HCT116 (cell line): ENCODE measurements at regions not wholly inside any gene's neighbourhood (a gene's known extent, or its start where the extent isn't known, plus 50 kb on each side); places are given as distances from the start of the nearest gene placed in this dataset.

ENCODE experiments used
- ATAC-seq: fragments of 200-7000 bp; cut with Tn5 transposase; 2 replicates; pipeline ENCODE4 v1.9.1; 2020; ENCODE audit warnings: mild to moderate bottlenecking, moderate library complexity
- BruUV-seq: library from RNA; stranded (reverse); fragments of 400-500 nt; replicated peaks from 2 replicates; lab custom pipeline; 2021; lab: Mats Ljungman, UMichigan
- CTCF ChIA-PET: fragments of 300-600 bp; sonication (Branson Sonifier 250); formaldehyde crosslinking; loops from one replicate; lab custom pipeline; 2021; ENCODE audit warnings: antibody characterized with exemption; lab: Charles Lee
- POLR2A ChIA-PET: fragments of 300-600, 350-600 bp; sonication (Branson Sonifier 250); formaldehyde crosslinking; loops from one replicate; lab custom pipeline; 2021; ENCODE audit warnings: antibody characterized with exemption; lab: Charles Lee
- RAD21 ChIA-PET, 2 experiments: fragments of 300-600 bp; sonication (Branson Sonifier 250); formaldehyde crosslinking; loops; one replicate each; lab custom pipeline; 2023; ENCODE audit warnings: low total read pairs in 2 of 2; ENCODE audit not compliant: uncharacterized antibody in 2 of 2, unreplicated experiment in 2 of 2, low non-redundant PET in 1 of 2; lab: Charles Lee
- DNase-seq: peaks from one replicate; pipeline ENCODE4 v3.0.0-alpha.2; 2010; ENCODE audit warnings: low read depth, low spot score
- H2AFZ ChIP-seq: fragments of 200-600 bp; shearing (Covaris generic), sonication (generic); 2 replicates; pipeline ENCODE4 v1.6.1; 2017; ENCODE audit warnings: low read depth, mixed run types, mixed read lengths, antibody characterized with exemption, low read length; ENCODE audit not compliant: poor library complexity, severe bottlenecking
- H3K27ac ChIP-seq: 2 replicates; pipeline ENCODE4 v1.5.1; 2012; ENCODE audit warnings: low read depth, low read length
- H3K27me3 ChIP-seq: fragments of 200-600 bp; sonication (generic); 2 replicates; pipeline ENCODE4 v1.6.1; 2016; ENCODE audit warnings: mixed run types, low read length, mixed read lengths; ENCODE audit not compliant: insufficient read depth
- H3K36me3 ChIP-seq, 2 experiments: fragments of 200-500 bp in 1 of 2; fragments of 200-600 bp in 1 of 2; sonication (Bioruptor generic) in 1 of 2; sonication (generic) in 1 of 2; 2 replicates each; pipeline versions ENCODE4 v1.5.1 to v1.6.1; 2014 to 2016; ENCODE audit warnings: low read length in 2 of 2, inconsistent platforms in 1 of 2, mixed read lengths in 1 of 2, mixed run types in 1 of 2; ENCODE audit not compliant: insufficient read depth in 2 of 2, control insufficient read depth in 1 of 2
- H3K4me1 ChIP-seq, 2 experiments: fragments of 200-600 bp in 1 of 2; sonication (generic) in 1 of 2; 2 replicates each; pipeline versions ENCODE4 v1.5.1 to v1.6.1; 2012 to 2017; ENCODE audit warnings: low read length in 2 of 2, inconsistent platforms in 1 of 2, mild to moderate bottlenecking in 1 of 2, mixed read lengths in 1 of 2, mixed run types in 1 of 2, moderate library complexity in 1 of 2; ENCODE audit not compliant: insufficient read depth in 2 of 2, control insufficient read depth in 1 of 2
- H3K4me2 ChIP-seq: fragments of 200-600 bp; sonication (generic); 2 replicates; pipeline ENCODE4 v1.6.1; 2017; ENCODE audit warnings: mixed run types, low read length, mixed read lengths
- H3K4me3 ChIP-seq, 2 experiments: fragments of 200-600 bp in 1 of 2; sonication (generic) in 1 of 2; replicated peaks in 1 of 2; 2 replicates each; pipeline ENCODE4 v1.5.1; 2011 to 2016; ENCODE audit warnings: low read length in 2 of 2, control low read depth in 1 of 2, low read depth in 1 of 2, mild to moderate bottlenecking in 1 of 2, mixed read lengths in 1 of 2, mixed run types in 1 of 2
- H3K79me2 ChIP-seq: fragments of 200-600 bp; sonication (generic); 2 replicates; pipeline ENCODE4 v1.6.1; 2017; ENCODE audit warnings: mild to moderate bottlenecking, mixed run types, low read length, moderate library complexity, mixed read lengths; ENCODE audit not compliant: insufficient read depth
- H3K9ac ChIP-seq: fragments of 200-600 bp; sonication (generic); 2 replicates; pipeline ENCODE4 v1.6.1; 2016; ENCODE audit warnings: low read length, mixed read lengths
- H3K9me2 ChIP-seq: fragments of 200-600 bp; sonication (generic), shearing (Covaris generic); 2 replicates; pipeline ENCODE4 v1.6.1; 2017; ENCODE audit warnings: mixed run types, mild to moderate bottlenecking, moderate library complexity; ENCODE audit not compliant: insufficient read depth
- H3K9me3 ChIP-seq, 2 experiments: fragments of 200-500 bp in 1 of 2; fragments of 200-600 bp in 1 of 2; sonication (Bioruptor generic) in 1 of 2; sonication (generic) in 1 of 2; 2 replicates each; pipeline ENCODE4 v1.6.1; 2014 to 2017; ENCODE audit warnings: low read length in 2 of 2, mixed read lengths in 2 of 2, inconsistent platforms in 1 of 2, low read depth in 1 of 2, mild to moderate bottlenecking in 1 of 2, mixed run types in 1 of 2, moderate library complexity in 1 of 2; ENCODE audit not compliant: control insufficient read depth in 1 of 2, insufficient read depth in 1 of 2
- H4K20me1 ChIP-seq: fragments of 200-600 bp; sonication (generic), shearing (Covaris generic); 2 replicates; pipeline ENCODE4 v1.6.1; 2017; ENCODE audit warnings: mixed run types, mild to moderate bottlenecking, moderate library complexity; ENCODE audit not compliant: insufficient read depth
- CBX3 ChIP-seq: IDR thresholded peaks from 2 replicates; pipeline ENCODE4 v1.6.1; 2012; ENCODE audit warnings: low read depth
- EGR1 ChIP-seq: IDR thresholded peaks from 2 replicates; pipeline ENCODE4 v1.6.1; 2012; ENCODE audit warnings: low read depth
- ELF1 ChIP-seq: IDR thresholded peaks from 2 replicates; pipeline ENCODE4 v1.6.1; 2012; ENCODE audit warnings: low read depth, borderline replicate concordance
- EZH2 ChIP-seq: fragments of 200-600 bp; sonication (generic); IDR thresholded peaks from 2 replicates; pipeline ENCODE4 v1.6.1; 2017; ENCODE audit warnings: antibody characterized with exemption, mixed run types
- EZH2phosphoT487 ChIP-seq: fragments of 200-600 bp; IDR thresholded peaks from 2 replicates; pipeline ENCODE4 v1.6.1; 2018; ENCODE audit warnings: antibody characterized with exemption, borderline replicate concordance
- MAX ChIP-seq: IDR thresholded peaks from 2 replicates; pipeline ENCODE4 v1.6.1; 2012
- SP1 ChIP-seq: IDR thresholded peaks from 2 replicates; pipeline ENCODE4 v1.6.1; 2012; ENCODE audit warnings: low read depth
- intact Hi-C: fragments of 100-400 bp; cut with micrococcal nuclease; formaldehyde crosslinking; loops from 2 replicates; pipeline ENCODE4 v1.10.0; 2022
- TF ChIP-seq, protein P1 (sequence below): IDR thresholded peaks from 2 replicates; pipeline ENCODE4 v1.6.1; 2012

DNA sequence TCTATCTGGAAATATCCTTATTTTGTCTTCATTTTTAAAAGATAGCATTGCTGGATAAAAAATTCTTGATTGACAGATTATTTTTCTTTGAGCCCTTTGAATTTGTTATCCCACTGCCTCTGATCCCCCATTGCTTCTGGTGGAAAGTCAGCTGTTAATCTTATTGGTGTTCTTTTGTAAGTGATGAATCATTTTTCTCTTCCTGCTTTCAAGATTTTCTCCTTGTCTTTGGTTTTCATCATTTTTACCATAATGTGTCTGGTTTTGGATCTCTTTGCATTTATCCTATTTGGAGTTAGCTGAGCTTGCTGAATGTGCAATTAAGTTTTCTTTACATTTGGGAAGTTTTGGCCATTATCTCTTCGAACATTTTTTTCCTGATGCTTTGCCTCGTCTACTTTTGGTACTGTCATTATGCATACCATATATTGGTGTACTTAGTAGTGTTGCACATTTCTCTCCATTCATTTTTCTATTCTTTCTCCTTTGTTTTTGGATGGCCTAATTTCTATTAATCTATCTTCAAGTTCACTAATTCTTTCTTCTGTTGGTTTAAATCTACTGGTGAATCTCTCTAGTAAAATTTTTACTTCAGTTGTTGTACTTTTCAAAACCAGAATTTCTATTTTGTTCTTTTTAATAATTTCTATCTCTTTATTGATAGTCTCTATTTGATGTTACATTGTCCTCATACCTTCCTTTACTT, 440.0 kb upstream of the PROK2 start:
- intact Hi-C loops, result no loop called here
- H3K36me3 ChIP-seq, result no peaks in the 10 kb centered on the region
- ATAC-seq, result no peak
- RAD21 ChIA-PET, result no interaction called here
- CTCF ChIA-PET, result no interaction called here
- no peak overlapping the region for H3K4me3 ChIP-seq
- no peaks in the 10 kb centered on the region for H3K79me2 ChIP-seq
- POLR2A ChIA-PET, result no interaction called here
- peaks cover 4% of the 10 kb centered on the region in 2 experiments; a peak in 2 of 4 replicates for H3K9me3 ChIP-seq
- no peak overlapping the region for H3K27ac ChIP-seq
- DNase-seq, result no peak
- H2AFZ ChIP-seq, result no peak overlapping the region
- H3K4me1 ChIP-seq, result no peaks in the 10 kb centered on the region
- no TSS peak for BruUV-seq
- H3K27me3 ChIP-seq, result peaks cover 20% of the 10 kb centered on the region
- no peak overlapping the region for H3K9ac ChIP-seq
- no peaks in the 10 kb centered on the region for H4K20me1 ChIP-seq
- no peak overlapping the region for H3K4me2 ChIP-seq
- TF ChIP-seq CBX3 (peak; percentile 57; the same call in 1 of the 2 replicates), MAX (no peak)
- H3K9me2 ChIP-seq, result no peaks in the 10 kb centered on the region

GRCh38 chr3:72223628-72224027, 438.7 kb upstream of the PROK2 start:
- POLR2A ChIA-PET, result no interaction called here
- intact Hi-C loops, result no loop called here
- H3K79me2 ChIP-seq, result no peaks in the 10 kb centered on the region
- no TSS peak for BruUV-seq
- TF ChIP-seq EGR1 (no peak), EZH2phosphoT487 (no peak), SP1 (no peak), ELF1 (no peak), EZH2 (no peak)
- TF ChIP-seq, protein P1, sequence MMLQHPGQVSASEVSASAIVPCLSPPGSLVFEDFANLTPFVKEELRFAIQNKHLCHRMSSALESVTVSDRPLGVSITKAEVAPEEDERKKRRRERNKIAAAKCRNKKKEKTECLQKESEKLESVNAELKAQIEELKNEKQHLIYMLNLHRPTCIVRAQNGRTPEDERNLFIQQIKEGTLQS, result no peak
- TF ChIP-seq, all 23 proteins: peak for 0
- H3K27ac ChIP-seq, result no peak overlapping the region
- no peak overlapping the region for H3K4me3 ChIP-seq
- ChIA-PET CTCF (no interaction called here), RAD21 (no interaction called here)
- H4K20me1 ChIP-seq, result no peaks in the 10 kb centered on the region
- DNase-seq (no peak), ATAC-seq (no peak)
- H3K27me3 ChIP-seq, result peaks cover 11% of the 10 kb centered on the region
- H3K9ac ChIP-seq, result no peak overlapping the region
- H3K9me2 ChIP-seq, result no peaks in the 10 kb centered on the region
- no peak overlapping the region for H3K4me2 ChIP-seq
- no peak overlapping the region for H2AFZ ChIP-seq
- no peaks in the 10 kb centered on the region for H3K4me1 ChIP-seq
- no peaks in the 10 kb centered on the region for H3K36me3 ChIP-seq
- peaks cover 4% of the 10 kb centered on the region in 2 experiments; a peak in 2 of 4 replicates for H3K9me3 ChIP-seq
